ENCODE measurements at regions not wholly inside any gene's neighbourhood (a gene's known extent, or its start where the extent isn't known, plus 50 kb on each side); places are given as distances from the start of the nearest gene placed in this dataset.

- TF ChIP-seq CTCF (IDR thresholded peaks at IDR 0.05; ENCODE audit: poor library complexity, severe bottlenecking): no peak
- no peak for TF ChIP-seq REST (IDR thresholded peaks at IDR 0.05; ENCODE audit: borderline replicate concordance)
- no peak for TF ChIP-seq EZH2 (IDR thresholded peaks at IDR 0.05; ENCODE audit: borderline replicate concordance, insufficient read depth, low read length, poor library complexity, severe bottlenecking)
- no peak for TF ChIP-seq POLR2AphosphoS5 (IDR thresholded peaks at IDR 0.05)
- no peak for TF ChIP-seq RAD21 (conservative IDR thresholded peaks at IDR 0.05)
- TF ChIP-seq SMC3 (conservative IDR thresholded peaks at IDR 0.05; ENCODE audit: poor library complexity): no peak
- no peak for TF ChIP-seq EP300 (conservative IDR thresholded peaks at IDR 0.05; ENCODE audit: poor library complexity, severe bottlenecking)
- TF ChIP-seq TAF1 (IDR thresholded peaks at IDR 0.05; ENCODE audit: low read depth): no peak
These were observed 179.2 kb downstream of the FGF18 start for GRCh38 chr5:171598641-171599152.

Measured in neural cell (in vitro differentiated cells).